ENCODE measurements at regions not wholly inside any gene's neighbourhood (a gene's known extent, or its start where the extent isn't known, plus 50 kb on each side); places are given as distances from the start of the nearest gene placed in this dataset.

DNA sequence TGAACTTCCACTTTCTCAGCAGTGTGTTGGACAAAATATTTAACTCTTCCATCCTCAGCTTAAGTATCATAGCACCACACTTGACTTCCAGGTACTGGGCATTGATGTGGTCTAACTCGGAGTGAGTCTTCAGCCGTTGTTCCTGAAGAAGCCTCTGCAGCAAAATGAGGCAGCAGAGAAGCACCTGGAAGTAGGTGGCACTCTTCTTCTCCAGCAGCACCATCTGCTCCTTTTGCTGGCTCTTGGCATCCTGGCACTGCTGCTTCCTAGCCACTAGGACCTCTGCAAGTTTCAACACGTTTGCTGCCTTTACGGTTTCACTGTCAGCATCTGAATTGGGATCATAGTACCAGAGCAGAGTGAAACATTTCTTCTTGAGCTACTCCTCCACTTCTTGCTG, 162.5 kb upstream of the GORAB start:
- 2% methylated on average over 4 of the region's 4 CpGs for WGBS (ENCODE audit: insufficient coverage, low coverage, missing lambda C conversion rate)
- in situ Hi-C loops (cut with MboI): no loop called here
- Histone ChIP-seq H3K9ac (ENCODE audit: insufficient read depth in 1 of 2, low read depth in 2 of 2, low read length in 2 of 2) (no peak overlapping the region), H3K4me3 (no peak overlapping the region), H3K27ac (ENCODE audit: extremely low read depth, low read depth, low read length) (no peak overlapping the region), H3K27me3 (ENCODE audit: control insufficient read depth in 2 of 2, insufficient read depth in 2 of 2, low read length in 2 of 2) (no peaks in the 10 kb centered on the region), H4K20me1 (replicated peaks; ENCODE audit: control insufficient read depth, insufficient read depth, low read length) (no peaks in the 10 kb centered on the region), H3K9me3 (replicated peaks; ENCODE audit: control insufficient read depth, insufficient read depth, low read depth, low read length) (no peaks in the 10 kb centered on the region; the same call in 1 of the 2 replicates), H3K4me1 (replicated peaks in 1 of 2; ENCODE audit: control insufficient read depth in 2 of 2, insufficient read depth in 2 of 2, low read length in 2 of 2) (no peaks in the 10 kb centered on the region), H3K36me3 (ENCODE audit: control insufficient read depth, insufficient read depth, low read length) (no peaks in the 10 kb centered on the region), H3K9me1 (ENCODE audit: control insufficient read depth, insufficient read depth, low read length) (no peaks in the 10 kb centered on the region), H3K79me2 (ENCODE audit: control insufficient read depth, insufficient read depth, low read length) (no peaks in the 10 kb centered on the region), H3K4me2 (ENCODE audit: insufficient read depth, low read length) (no peak overlapping the region), H2AFZ (ENCODE audit: low read depth, low read length) (no peak overlapping the region)
- ChIA-PET POLR2A (no interaction called here), CTCF (ENCODE audit: low intra/inter-chr PET ratio) (no interaction called here)
- no TSS peak for BruUV-seq (replicated peaks)
- ATAC-seq (no peak), DNase-seq (ENCODE audit: extremely low read depth in 1 of 4, low spot score in 3 of 4) (no peak), FAIRE-seq (no peak)
- intact Hi-C loops (cut with micrococcal nuclease): no loop called here
- TF ChIP-seq ZNF197 (CRISPR knock-in tag; IDR thresholded peaks at IDR 0.05; ENCODE audit: low read depth) (no peak), ZNF146 (CRISPR knock-in tag; IDR thresholded peaks at IDR 0.05; ENCODE audit: unreplicated experiment) (no peak), EZH2 (IDR thresholded peaks at IDR 0.05; ENCODE audit: borderline replicate concordance, low read depth, low read length) (no peak), PRMT5 (CRISPR knock-in tag; IDR thresholded peaks at IDR 0.05) (no peak), MYC (IDR thresholded peaks at IDR 0.05; ENCODE audit: low read depth, low read length) (no peak), MYC (CRISPR knock-in tag; IDR thresholded peaks at IDR 0.05; ENCODE audit: borderline replicate concordance, low read depth) (no peak), CHAMP1 (IDR thresholded peaks at IDR 0.05) (no peak), ZNF23 (CRISPR knock-in tag; IDR thresholded peaks at IDR 0.05) (no peak), GATAD2A (IDR thresholded peaks at IDR 0.05) (no peak), ZKSCAN3 (CRISPR knock-in tag; IDR thresholded peaks at IDR 0.05) (no peak), TAF7 (tag; IDR thresholded peaks at IDR 0.05) (no peak)
- TF ChIP-seq, protein P1, sequence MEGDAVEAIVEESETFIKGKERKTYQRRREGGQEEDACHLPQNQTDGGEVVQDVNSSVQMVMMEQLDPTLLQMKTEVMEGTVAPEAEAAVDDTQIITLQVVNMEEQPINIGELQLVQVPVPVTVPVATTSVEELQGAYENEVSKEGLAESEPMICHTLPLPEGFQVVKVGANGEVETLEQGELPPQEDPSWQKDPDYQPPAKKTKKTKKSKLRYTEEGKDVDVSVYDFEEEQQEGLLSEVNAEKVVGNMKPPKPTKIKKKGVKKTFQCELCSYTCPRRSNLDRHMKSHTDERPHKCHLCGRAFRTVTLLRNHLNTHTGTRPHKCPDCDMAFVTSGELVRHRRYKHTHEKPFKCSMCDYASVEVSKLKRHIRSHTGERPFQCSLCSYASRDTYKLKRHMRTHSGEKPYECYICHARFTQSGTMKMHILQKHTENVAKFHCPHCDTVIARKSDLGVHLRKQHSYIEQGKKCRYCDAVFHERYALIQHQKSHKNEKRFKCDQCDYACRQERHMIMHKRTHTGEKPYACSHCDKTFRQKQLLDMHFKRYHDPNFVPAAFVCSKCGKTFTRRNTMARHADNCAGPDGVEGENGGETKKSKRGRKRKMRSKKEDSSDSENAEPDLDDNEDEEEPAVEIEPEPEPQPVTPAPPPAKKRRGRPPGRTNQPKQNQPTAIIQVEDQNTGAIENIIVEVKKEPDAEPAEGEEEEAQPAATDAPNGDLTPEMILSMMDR (IDR thresholded peaks at IDR 0.05 in 2 of 3, conservative IDR thresholded peaks at IDR 0.05 in 1 of 3; ENCODE audit: insufficient read depth in 2 of 3, low read depth in 1 of 3, low read length in 3 of 3): no peak
